TTC549 (cell line): ENCODE measurements at regions not wholly inside any gene's neighbourhood (a gene's known extent, or its start where the extent isn't known, plus 50 kb on each side); places are given as distances from the start of the nearest gene placed in this dataset.

ENCODE experiments used
- FAIRE-seq: peaks from 2 replicates; lab custom pipeline; 2012; peaks lifted over from hg19 to GRCh38; lab: Jason Lieb, UNC

DNA sequence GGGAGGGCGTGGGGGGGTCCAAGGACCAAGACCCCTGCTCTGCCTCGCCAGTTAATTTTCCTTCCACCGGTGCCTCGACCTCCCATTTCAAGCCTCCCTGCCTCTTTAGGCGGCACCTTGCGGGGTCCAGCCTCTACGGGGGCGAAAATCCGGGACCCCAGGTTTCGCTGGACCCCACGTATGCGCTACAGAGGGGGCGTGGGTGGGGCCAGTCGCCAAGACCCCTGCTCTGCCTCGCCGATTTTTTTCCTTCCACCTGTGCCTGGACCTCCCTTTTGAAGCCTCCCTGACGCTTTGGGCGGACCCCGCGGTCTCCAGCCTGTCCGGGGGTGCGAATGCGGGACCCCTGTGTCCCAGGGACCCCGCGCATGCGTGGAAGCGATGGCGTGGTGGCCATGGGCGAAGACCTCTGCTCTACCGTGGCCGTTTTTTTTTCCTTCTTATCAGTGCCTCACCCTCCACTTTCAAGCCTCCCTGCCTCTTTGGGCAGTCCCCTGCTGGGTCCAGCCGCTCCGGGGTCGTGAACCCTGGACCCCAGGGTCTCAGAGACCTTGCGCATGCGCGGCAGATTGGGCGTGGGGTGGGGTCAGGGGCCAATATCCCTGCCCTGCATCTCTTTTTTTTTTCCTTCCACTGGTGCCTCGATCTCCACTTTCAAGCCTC lies 324.2 kb downstream of the ALG10 start:
- FAIRE-seq: no peak

DNA sequence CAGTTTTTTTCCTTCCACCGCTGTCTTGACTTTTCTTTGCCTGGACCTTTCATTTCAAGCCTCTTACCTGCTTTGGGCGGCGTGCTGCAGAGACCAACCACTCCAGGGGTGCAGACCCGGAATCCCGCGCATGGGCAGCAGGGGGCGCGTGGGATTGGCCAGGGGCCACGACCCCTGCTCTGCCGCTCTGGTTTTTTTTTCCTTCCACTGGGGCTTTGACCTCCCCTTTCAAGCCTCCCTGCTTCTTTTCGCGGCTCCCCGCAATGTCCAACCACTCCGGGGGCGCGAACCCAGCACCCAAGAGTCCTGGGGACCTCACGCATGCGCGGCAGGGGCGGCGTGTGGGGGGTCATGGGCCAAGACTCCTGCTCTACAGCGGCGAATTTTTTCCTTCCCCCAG lies 325.1 kb downstream of the ALG10 start:
- no peak for FAIRE-seq

DNA sequence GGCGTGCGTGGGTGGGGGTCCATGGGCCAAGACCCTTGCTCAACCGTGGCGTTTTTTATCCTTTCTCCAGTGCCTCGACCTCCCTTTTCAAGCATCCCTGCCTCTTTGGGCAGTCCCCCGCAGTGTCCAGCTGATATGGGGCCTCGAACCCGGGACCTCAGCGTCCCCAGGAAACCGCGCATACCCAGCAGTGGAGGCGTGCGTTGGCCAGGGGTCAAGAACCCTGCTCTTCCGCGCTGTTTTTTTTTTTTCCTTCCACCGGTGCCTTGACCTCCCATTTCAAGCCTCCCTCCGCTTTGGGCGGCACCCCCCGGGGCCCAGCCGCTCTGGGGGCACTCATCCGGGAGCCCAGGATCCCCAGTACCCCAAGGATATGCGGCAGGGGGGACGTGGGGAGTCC lies 325.8 kb downstream of the ALG10 start:
- FAIRE-seq: no peak

DNA sequence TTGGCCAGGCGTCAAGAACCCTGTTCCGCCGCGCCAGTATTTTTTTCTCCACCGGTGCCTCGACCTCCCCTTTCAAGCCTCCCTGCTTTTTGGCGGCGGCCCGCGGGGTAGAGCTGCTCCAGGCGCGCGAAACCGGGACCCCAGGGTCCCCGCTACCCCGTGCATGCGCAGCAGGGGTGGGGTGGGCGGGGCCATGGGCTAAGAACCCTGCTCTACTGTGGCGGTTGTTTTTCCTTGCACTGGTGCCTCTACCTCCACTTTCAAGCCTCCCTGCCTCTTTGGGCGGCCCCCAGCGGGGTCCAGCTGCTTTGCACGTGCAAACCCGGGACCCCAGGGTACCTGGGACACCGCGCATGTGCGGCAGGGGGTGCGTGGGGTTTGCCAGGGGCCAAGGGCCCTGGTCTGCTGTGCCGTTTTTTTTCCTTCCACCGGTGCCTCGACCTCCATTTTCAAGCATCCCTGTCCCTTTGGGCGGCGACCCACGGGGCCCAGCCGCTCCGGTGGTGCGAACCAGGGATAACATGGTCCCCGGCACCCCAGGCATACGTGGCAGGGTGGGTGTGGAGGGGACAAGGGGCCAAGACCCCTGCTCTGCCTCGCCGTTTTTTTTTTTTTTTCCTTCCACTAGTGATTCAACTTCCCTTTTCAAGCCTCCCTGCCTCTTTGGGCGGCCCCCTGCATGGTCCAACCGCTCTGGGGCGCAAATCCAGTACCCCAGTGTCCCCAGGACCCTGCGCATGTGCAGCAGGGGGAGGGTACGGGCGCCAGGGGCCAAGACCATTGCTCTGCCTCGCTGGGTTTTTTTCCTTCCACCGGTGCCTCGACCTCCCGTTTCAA lies 326.8 kb downstream of the ALG10 start:
- no peak for FAIRE-seq

DNA sequence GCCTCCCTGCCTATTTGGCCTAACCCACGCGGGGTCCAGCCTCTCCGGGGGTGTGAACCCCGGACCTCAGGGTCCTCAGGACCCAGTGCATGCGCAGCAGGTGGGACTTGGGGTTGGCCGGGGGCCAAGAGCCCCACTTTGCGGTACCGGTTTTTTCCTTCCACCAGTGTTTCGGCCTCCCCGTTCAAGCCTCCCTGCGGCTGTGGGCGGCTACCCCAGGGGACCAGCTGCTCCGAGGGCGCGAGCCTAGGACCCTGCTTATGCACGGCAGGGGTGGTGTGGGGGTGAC lies 327.3 kb downstream of the ALG10 start:
- no peak for FAIRE-seq

DNA sequence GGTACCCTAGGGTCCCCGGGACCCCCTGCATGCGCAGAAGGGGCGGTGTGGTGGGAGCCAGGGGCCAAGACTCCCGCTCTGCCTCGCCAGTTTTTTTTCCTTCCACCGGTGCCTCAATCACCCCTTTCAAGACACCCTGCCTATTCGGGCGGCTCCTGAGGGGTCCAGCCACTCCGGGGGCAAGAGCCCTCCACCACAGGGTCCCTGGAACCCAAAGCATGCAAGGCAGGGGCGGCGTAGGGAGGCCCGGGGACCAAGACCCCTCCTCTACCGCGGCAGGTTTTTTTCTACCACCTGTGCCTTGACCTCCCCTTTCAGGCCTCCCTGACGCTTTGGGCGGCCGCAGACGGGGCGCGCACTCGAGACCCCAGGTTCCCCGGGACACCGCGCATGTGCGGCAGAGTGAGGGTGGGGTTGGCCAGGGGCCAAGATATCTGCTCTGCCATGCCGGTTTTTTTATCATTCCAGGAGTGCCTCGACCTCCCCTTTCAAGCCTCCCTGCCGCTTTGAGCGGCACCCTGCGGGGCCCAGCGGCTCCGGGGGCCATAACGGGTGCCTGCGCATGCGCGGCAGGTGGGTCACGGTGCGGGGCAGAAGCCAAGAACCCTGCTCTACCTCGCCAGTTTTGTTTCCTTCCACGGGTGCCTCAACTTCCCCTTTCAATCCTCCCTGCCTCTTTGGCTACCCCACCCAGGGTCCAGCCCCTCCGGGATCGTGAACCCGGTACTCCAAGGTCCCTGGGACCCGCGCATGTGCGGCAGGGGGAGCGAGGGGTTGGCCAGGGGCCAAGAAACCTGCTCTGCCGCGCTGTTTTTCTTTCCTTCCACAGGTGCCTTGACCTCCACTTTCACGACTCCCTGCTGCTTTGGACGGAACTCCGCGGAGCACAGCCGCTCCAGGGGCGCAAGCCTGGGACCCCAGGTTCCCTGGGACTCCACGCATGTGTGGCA lies 328.1 kb downstream of the ALG10 start:
- no peak for FAIRE-seq

DNA sequence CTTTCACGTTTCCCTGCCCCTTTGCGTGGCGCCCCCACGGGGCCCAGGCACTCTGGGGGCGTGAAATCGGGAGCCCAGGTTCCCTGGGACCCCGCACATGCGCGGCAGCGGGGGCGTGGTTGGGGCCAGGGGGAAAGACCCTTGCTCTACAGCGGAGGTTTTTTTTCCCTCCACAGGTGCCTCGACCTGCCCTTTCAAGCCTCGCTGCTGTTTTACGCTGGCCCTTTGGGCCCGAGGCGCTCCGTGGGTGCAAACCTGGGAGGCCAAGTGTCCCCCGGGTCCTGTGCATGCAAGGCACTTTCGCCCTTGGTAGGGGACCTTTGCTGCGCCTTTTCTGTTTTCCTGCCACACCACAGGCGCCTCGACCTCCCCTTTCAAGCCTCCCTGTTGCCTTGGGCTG lies 329.8 kb downstream of the ALG10 start:
- no peak for FAIRE-seq

DNA sequence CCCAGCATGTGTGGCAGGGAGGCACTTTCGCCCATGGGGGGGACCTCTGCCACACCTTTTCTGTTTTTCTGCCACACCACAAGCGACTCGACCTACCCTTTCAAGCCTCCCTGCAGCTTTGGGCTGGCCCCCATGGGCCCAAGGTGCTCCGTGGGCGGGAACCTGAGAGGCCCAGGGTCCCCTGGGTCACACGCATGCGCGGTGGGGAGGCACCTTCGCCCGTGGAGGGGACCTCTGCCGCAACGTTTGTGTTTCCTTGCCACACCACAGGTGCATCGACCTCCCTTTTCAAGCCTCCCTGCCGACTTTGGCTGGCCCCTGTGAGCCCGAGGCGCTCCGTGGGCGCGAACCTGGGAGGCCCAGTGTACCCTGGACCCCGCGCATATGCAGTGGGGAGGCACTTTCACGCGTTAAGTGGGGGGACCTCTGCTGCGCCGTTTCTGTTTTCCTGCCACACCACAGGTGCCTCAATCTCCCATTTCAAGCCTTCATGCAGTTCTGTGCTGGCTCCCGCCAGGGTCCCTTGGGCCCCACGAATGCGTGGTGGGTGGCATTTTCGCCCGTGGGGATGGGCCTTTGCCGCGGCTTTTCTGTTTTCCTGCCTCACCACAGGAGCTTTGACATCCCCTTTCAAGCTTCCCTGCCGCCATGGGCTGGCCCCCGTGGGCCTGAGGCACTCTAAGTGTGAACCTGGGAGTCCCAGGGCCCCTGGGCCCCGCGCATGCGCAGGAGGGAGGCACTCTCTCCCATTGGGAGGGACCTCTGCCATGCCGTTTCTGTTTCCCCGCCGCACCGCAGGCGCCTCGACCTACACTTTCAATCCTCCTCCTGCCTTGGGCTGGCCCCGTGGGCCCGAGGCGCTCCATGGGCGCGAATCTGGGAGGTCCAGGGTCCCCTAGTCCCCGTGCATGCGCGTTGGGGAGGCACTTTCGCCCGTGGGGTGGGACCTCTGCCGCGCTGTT lies 332.2 kb downstream of the ALG10 start:
- FAIRE-seq: no peak

DNA sequence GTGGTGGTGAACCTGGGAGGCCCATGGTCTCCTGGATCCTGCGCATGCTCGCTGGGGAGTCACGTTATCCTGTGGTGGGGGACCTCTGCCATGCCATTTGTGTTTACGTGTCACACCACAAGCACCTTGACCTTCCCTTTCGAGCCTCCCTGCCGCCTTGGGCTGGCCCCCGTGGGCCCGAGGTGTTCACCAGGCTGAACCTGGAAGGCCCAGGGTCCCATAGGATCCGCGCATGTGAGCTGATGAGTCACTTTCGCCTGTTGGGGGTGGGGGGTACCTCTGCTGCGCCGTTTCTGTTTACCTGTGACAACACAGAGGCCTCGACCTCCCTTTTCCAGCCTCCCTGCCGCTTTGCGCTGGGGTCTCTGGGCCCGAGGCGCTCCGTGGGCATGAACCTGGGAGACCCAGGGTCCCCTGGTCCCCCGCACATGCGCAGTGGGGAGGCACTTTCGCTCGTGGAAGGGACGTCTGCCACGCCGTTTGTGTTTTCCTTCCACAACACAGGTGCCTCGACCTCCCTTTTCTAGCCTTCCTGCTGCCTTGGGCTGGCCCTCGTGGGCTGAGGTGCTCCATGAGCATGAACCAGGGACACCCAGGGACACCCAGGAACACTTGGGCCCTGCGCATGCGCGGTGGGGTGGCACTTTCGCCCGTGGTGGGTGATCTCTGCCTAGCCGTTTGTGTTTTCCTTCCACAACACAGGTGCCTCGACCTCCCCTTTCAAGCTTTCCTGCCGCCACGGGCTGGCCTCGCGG lies 334.1 kb downstream of the ALG10 start:
- no peak for FAIRE-seq

DNA sequence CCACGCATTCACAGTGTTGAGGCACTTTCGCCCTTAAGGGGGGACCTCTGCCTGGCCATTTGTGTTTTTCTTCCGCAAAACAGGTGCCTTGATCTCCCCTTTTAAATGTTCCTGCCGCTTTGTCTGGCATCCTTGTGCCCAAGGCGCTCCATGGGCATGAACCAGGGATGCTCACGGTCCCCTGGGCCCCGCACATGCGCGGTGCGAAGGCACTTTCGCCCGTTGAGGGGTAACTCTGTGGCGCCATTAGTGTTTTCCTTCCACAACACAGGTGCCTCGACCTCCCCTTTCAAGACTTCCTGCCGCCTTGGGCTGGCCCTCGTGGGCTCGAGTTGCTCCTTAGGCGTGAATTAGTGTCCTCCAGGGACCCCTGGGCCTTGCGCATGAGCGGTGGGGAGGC lies 335.5 kb downstream of the ALG10 start:
- FAIRE-seq: no peak

DNA sequence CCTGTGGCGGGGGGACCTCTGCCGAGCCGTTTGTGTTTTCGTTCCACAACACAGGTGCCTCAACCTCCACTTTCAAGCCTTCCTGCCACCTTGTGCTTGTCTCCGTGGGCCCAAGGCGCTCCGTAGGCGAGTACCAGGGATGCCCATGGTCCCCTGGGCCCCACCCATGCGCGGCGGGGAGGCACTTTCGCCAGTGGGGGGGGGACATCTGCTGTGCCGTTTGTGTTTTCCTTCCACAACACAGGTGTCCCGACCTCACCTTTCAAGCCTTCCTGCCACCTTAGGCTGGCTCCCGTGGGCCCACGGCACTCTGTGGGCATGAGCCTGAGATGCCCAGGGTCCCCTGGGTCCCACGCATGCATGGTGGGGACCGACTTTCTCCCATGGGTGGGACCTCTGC lies 335.9 kb downstream of the ALG10 start:
- no peak for FAIRE-seq

DNA sequence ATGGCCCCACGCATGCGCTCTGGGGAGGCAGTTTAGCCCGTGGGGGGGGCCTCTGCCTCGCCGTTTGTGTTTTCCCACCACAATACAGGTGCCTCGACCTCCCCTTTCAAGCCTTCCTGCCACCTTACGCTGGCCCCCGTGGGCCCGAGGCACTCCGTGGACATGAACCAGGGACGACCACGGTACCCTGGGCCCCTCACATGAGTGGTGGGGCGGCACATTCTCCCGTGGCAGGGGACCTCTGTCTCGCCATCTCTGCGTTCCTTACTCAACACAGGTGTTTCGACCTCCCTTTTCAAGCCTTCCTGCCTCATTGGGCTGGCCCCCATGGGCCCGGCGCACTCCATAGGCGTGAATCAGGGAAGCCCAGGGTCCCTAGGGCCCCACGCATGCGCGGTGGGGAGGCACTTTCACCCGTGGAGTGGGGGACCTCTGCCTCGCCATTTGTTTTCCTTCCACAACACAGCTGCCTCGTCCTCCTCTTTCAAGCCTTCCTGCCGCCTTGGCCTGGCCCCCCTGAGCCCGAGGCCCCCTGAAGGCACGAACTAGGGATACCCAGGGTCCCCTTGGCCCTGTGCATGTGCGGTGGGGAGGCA lies 339.5 kb downstream of the ALG10 start:
- FAIRE-seq: no peak

DNA sequence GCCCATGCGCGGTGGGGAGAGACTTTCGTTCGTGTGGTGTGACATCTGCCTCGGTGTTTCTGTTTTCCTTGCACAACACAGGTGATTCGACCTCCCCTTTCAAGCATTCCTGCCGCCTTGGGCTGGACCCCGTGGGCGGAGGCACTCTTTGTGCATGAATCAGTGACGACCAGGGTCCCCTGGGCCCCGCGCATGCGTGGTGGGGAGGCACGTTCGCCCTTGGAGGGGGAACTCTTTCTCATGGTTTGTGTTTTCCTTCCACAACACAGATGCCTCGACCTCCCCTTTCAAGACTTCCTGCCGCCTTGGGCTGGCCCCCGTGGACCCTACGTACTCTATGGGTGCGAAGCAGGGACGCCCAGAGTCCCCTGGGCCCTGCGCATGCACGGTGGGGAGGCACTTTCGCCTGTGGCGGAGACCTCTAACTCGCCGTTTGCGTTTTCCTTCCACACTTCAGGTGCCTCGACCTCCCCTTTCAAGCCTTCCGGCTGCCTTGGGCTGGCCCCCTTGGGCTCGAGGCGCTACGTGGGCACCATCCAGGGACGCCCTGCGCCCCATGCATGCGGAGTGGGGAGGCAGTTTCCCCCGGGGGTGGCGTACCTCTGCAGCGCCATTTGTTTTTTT lies 340.9 kb downstream of the ALG10 start:
- no peak for FAIRE-seq

DNA sequence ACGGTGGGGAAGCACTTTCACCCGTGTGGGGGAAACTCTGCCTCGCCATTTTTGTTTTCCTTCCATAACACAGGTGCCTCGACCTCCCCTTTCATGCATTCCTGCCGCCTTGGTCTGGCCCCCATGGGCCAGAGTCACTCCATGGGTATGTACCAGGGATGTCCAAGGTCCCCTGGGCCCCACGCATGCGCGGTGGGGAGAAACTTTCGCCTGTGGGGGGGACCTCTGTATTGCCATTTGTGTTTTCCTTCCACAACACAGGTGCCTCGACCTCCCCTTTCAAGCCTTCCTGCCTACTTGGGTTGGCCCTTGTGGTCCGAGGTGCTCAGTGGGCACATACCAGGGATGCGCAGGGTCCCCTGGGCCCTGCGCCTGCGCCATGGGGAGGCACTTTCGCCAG lies 345.8 kb downstream of the ALG10 start:
- FAIRE-seq: no peak

DNA sequence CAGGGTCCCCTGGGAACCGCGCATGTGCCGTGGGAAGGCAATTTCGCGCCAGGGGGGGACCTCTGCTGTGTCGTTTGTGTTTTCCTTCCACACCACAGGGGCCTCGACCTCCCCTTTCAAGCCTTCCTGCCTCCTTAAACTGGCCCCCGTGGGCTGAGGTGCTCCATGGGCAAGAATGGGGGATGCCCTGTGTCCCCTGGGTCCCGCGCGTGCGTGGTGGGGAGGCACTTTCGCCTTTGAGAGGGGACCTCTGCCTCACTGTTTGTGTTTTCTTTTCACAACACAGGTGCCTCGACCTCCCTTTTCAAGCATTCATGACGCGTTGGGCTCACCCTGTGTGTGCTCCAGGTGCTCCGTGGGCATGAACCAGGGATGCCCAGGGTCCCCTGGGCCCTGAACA lies 348.8 kb downstream of the ALG10 start:
- FAIRE-seq: no peak

DNA sequence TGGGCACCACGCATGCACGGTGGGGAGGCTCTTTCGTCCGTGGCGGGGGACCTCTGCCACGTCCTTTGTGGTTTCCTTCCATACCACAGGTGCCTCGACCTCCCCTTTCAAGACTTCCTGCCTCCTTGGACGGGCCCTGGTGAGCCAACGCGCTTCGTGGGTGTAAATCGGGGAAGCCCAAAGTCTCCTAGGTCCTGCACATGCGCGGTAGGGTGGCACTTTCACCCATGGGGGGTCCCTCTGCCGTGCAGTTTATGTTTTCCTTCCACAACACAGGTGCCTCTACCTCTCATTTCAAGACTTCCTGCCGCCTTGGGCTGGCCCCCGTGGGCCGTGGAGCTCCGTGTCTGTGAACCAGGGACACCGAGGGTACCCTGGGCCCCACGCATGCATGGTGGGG lies 349.7 kb downstream of the ALG10 start:
- no peak for FAIRE-seq

DNA sequence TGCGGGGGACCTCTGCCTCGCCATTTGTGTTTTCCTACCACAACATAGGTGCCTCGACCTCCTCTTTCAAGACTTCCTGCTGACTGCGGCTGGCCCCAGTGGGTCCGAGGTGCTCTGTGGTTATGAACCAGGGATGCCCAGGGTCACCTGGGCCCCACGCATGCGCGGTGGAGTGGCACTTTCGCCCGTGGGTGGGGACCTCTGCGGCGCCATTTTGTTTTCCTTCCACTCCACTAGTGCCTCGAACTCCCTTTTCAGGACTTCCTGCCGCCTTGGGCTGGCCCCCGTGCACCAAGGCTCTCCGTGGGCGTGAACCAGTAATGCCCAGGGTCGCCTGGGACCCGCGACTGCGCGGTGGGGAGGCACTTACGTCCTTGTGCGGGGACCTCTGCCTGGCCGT lies 351.6 kb downstream of the ALG10 start:
- no peak for FAIRE-seq

DNA sequence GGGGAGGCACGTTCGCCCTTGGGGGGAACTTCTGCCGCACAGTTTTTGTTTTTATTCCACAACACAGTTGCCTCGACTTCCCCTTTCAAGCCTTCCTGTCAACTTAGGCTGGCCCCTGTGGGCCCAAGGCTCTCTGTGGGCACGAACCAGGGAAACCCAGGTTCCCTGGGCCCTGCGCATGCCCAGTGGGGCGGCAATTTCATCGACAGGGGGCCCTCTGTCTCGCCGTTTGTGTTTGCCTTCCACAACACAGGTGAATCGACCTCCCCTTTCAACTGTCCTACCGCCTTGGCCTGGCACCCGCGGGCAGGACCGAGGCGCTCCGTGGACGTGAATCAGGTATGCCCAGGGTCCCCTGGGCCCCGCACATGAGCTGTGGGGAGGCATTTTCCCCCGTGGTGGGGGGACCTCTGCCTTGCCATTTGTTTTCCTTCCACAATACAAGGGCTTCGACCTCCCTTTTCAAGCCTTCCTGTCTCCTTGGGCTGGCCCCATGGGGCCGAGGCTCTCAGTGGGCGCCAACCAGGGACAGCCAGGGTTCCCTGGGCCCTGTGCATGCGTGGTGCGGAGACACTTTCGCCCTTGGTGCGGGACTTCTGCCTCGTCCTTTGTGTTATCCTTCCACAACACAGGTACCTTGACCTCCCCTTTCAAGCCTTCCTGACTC lies 354.0 kb downstream of the ALG10 start:
- FAIRE-seq: no peak

DNA sequence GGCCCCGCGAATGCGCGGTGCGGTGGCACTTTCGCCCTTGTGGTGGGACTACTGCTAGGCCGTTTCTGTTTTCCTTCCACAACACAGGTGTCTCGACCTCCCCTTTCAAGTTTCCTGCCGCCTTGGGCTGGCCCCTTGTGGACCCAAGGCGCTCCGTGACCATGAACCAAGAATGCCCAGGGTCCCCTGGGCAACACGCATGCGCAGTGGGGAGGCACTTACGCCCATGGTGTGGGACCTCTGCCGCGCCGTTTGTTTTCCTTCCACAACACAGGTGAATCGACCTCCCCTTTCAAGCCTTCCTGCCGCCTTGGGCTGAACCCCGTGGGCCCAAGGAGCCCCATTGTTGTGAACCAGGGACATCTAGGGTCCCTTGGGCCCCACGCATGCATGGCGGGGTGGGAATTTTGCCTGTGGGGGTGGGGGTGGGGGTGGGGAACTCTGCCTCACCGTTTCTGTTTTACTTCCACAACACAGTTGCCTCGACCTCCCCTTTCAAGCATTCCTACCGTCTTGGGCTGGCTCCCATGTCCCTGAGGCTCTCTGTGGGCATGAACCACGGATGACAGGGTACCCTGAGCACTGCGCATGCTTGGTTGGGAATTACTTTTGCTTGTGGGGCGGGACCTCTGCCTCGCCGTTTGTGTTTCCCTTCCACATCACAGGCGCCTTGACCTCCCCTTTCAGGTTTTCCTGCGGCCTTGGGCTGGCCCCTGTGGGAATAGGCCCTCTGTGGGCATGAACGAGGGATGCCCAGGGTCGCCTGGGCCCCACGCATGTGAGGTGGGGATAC lies 355.1 kb downstream of the ALG10 start:
- no peak for FAIRE-seq
